ENCODE measurements at regions not wholly inside any gene's neighbourhood (a gene's known extent, or its start where the extent isn't known, plus 50 kb on each side); places are given as distances from the start of the nearest gene placed in this dataset.

DNA sequence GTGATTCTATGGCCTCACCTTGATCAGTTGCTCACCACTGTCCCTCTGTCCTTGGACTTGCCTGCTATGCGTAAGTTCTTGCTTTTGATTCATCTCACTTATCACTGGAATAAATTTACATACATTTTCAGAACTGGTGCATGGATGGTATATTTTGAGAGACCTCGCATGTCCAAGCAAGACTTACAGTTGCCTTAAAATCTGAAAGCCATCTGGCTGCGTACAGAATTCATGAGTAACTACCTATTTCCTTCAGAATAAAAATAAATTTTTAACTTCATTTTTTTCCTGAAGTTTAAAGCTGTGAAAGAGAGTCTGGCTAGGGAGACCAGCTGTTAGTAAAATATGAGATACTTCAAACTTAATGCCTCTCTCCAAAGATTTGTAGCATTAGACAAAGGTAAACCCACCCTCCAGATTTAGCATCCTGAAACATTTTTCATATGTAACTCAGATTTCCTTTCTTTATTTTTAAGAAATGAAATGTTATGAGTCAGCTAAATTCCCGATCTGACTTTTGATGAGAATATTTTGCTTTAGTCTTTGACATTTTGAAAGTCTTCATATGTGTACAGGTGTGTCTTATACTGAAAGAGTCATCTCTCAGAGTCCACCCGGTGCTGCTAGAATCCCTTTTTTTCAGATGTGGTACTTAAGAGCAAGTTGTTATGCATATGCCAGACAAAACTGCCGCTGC, 136.4 kb upstream of the CELF2 start:
- DNase-seq, result no peak

DNA sequence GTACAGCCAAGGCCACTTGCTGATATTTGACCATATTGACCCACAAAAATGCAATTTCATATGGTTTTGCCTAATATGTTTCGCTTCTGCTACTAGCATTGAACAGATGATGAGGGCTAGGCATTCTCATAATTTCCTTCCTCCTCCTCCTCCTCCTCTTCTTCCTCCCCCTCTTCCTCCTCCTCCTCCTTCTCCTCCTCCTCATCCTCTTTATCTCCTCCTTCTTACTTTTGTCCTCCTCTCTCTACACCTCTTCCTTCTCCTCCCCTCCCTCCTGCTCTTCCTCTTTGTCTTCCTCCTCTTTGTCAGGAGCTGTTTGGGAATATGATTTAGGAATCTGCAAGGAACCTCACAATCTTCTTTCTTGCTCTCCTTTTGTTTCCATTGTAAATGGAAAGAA, 133.9 kb upstream of the CELF2 start:
- DNase-seq, result no peak

DNA sequence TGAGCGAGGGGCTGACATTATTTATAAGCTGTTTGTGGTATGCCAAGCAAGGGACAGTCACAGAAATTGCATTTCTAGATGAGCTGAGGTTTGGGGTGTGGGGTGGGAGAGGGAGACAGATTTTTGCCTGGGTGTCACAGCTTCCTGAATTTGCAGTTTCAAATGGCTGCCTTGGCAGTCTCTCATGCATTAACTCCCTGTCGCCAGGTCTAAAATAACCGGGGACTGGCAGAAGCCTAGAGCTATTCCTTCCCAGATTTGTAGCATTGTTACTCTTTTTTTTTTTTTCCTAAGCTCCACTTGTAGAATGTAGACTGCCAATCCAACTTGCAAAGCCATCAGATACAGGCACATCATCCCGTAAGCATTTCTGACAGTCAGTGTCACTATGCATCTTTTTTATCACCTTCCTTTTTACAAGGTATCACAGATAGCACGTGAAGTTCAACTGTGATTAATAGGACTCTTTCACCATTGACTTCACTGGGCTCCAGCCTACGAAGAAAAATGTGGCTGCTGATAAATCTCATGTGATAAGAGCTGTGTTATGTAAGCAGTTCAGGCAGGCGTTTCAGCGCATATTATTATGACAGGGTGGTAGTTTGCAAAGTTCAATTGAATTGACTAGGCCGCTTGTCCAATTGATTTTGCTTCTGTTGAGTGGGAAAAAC, 130.7 kb upstream of the CELF2 start:
- no peak for DNase-seq

DNA sequence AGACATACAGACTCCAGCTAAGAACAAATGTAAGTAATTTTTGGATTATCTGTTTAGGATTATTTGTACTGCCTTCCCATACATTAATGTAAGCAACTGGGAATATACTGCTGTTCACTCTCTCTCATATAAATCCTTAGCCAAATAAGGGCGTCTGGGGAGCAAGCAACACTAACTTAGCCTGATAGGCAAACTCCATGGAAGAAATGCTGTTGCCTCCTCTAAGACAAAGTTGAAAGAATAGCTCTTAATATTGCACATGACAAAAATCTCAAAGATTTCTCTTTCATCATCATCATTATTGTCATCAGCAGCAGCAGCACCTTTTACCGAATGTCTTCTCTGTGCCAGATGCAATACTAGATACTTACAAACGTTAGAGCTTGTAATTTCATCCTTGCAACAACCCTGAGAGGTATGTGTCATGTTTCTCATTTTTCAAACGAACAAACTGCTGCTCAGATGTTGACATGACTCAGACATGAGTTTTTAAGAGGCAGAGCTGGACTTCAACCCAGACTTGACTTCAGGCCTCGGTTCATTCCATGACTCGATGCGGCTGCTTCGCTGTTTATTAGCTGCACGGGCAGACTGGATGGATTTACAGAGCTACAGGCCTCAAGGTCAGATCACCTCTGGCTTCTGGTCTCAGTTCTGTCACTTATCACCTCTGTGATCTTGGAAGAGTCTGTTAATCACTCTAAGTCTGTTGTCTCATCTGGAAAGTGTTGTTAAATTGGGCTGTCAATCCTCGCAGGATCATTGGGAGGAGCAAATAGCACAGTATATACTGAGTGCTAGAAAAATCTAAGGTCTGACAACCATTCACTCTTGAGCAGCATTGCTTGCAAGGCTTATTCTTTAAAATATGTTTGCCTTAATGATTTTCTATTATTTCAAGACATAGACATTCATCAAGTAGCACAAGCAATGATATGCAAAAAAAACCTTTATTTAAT, 126.3 kb upstream of the CELF2 start:
- no peak for DNase-seq

DNA sequence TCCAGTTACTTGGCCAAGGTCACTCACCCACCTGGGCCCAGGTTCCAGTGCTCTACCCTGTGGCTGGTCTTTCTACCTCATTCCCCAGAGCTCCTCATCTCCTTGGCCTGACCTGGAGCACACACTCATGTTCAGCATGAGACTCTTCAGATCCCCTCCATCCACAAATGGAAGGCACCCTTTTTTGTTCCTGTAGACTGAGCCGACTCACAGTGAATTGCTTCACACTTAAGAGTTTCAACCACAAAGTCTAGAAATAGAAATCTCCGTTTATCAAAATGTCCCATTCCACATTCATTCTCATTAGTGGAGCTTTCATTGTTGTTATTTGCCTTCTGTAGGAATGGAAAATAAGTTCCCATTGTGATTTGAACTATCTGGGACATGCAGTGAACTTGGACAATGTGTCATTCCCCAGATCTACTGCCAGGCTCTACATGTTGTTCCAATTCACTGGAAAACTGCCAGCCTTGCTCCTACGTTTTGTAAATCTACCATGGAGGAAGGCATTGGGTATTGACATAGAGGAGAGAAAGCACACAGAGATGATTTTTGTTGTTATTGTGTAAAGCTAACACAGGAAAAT, 125.3 kb upstream of the CELF2 start:
- DNase-seq, result no peak

DNA sequence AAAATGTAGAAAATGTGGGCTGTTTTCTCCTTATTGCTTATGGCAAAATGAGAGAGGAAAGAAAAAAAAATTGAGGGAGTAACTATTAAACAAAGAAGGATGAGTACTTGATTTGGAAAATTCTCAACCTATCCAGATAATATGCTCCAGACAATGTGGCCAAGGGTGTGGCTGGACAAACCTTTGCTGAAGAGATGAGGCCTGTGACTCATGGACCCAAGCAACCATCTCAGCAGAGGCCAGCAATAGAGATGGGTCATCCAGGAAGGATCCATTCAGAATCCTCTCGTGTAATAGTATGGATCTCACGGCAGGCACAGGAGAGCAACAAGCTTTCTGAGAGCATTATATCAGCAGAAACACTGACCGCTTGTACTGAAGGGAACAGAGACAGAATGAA, 120.3 kb upstream of the CELF2 start:
- DNase-seq, result no peak

DNA sequence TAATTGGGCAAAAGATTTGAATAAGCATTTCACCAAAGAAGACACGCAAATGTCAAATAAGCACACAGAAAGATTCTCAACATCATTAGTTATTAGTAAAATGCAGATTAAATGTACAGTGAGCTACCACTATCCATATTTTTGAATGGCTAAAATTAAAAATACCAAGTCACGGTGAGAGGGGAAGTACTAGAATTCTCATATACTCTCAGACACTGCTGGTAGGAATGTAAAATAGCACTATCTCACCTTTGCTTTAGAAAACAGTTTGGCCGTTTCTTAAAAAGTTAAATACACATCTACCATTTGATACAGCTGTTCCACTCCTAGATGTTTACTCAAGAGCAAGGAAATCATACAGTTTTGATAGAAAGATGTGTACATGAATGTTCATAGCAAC, 115.8 kb upstream of the CELF2 start:
- no peak for DNase-seq

DNA sequence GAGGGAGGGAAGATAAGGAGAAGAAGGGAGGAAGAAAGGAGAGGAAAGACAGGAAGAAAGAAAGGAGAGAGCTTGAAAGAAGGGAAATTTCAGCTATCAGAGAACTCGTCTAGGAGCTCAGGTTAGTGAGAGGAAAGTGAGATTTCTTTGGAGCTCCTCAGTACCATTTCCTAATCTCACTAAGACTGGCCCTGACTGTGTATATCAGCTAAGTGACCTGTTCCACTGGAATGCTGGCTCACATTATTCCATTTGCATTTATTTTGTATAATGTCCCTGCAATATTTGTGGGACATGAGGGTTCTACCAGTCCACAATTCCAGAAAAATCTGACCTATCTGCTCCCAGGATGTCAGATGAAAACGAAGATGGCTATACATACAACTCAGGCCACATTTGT, 114.7 kb upstream of the CELF2 start:
- DNase-seq, result no peak

DNA sequence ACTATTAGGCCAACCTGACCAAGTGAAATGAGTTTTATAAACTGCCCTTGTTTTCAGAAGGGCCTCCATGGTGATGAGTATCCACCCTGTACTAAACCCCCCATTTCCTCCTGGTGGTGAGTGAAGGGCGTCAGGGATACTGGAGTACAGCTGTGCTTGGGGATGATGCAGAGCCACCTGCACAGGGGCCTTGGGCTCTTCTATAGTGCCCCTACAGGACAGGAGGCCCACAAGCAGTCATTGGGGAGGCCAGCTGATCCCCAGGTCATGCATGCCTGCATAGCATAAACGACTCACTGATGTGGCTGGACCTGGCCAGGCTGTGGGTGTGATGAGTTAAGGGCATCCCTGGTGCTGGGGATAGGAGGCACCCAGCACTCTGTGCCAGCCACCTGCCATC, 114.1 kb upstream of the CELF2 start:
- no peak for DNase-seq

DNA sequence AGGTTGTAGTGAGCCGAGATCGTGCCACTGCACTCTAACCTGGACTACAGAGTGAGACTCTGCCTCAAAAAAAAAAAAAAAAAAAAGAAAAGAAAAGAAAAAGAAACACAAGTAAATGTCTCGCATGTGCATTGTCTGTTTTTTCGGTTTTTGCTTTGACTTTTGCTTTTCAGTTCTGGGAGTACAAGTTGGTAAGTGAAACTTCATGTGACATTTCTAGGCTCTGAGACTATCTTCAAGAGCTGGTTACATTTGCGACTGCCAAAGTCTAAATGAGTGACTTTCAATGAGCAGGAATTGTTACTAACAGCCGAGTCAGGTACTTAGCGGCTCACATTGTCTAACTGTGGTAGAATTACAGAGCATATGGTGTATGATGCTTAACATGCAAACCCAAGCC, 107.0 kb upstream of the CELF2 start:
- no peak for DNase-seq

DNA sequence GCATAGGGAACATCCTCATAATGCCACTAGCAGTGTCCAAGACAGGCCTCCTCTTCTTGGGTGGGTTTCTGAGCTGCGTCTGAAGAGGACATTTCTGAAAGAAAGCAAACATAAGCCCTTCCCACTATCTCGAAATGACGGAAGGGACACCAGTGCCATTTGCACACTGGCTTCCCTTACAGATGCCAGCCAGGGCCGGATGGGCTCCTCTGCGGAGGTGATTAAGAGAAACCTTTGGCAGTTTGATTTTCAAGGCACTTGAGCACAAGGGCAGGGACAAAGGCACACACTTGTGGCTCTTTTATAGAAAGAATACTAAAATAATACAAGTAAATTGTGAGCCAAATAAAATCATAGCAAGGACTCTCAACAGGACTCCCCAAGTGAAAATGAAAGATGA, 106.6 kb upstream of the CELF2 start:
- no peak for DNase-seq

DNA sequence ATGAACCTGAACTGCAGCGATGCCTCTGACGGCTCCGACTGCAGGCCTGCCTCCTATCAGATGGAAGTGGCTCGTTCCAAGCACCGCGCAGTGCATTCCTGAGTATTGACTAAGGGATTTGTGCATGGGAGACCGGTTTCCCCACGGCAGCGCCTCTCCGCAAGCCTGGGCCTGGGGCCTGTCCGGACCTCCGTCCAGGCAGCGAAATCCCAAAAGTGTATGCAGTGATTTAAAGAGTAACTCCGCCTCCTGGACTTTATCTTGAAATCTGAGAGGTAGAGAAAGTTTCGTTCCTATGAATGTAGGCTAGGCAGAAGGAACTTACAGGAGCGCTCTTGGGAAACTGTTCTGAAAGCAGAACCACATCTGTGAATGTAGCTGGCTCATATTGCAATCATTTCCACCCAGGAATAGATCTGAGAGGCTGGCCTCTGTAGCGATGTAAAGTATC, 106.2 kb upstream of the CELF2 start:
- no peak for DNase-seq

DNA sequence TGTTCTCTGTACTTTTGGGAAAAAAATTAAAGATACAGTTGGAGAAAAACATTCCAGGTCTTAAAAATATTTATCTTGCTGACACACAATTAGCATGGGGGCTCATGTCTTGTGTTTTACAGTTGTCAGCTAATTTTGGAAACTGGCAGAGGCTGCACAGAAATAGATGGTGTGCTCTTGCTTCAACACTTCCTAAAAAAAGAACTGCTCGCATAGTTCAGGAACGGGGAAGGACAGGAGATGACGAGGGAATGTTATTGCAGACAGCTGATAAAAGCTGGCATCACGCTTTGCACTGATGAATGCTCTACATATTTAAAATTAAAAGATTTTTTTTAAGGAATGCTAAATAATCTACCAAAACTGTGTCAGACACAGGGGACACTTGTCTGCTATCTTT, 103.5 kb upstream of the CELF2 start:
- no peak for DNase-seq

DNA sequence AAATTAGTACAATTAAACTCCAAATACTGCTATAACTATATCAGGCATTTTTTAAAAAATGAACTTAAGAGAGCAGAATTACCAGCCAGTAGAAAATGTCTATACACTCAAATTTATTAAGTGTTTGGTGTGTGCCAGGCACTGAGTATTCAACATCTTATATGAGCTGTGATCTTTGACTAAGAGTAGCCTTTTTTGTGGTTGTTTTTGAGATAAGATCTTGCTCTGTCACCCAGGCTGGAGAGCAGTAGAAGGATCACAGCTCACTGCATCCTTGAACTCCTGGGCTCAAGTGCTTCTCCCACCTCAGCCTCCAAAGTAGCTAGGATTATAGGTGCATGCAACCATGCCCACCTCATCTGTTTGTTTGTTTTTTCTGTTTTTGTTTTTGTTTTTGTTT, 102.5 kb upstream of the CELF2 start:
- no peak for DNase-seq

DNA sequence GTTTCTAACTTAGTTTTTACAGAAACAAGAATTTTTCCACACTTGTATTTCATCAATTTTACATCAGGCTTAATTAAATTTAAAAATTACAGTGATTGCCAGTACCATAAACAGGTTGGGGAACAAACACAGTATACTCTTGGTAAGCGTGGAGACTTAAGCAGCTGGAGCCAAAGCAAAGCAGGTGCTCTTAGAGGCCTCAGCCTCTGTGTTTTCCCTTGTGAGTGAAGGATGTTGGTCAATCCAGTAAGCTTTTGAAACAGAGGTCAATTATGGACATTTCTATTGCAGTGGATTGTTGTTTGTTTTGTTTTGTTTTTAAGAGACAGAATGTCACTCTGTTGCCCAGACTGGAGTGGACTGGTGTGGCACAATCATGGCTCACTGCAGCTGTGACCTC, 100.6 kb upstream of the CELF2 start:
- DNase-seq, result no peak

DNA sequence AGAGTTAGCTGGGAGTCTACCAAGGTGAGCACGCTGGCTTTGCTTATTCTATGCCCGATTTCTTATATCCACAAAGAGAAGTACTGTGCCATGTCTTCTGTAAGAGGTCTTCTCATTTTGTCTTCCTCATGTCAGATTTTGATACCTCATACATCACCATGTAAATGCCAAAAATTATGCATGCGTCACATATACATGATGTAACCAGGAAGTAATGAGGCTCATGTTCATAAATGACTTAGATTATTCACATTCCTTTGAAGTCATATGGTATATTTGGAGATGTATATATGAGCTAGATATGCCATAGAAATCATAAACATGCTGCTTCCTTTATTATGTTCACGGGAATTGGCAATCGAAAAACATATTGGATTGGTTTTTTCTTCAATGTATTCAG, 97.7 kb upstream of the CELF2 start:
- no peak for DNase-seq

DNA sequence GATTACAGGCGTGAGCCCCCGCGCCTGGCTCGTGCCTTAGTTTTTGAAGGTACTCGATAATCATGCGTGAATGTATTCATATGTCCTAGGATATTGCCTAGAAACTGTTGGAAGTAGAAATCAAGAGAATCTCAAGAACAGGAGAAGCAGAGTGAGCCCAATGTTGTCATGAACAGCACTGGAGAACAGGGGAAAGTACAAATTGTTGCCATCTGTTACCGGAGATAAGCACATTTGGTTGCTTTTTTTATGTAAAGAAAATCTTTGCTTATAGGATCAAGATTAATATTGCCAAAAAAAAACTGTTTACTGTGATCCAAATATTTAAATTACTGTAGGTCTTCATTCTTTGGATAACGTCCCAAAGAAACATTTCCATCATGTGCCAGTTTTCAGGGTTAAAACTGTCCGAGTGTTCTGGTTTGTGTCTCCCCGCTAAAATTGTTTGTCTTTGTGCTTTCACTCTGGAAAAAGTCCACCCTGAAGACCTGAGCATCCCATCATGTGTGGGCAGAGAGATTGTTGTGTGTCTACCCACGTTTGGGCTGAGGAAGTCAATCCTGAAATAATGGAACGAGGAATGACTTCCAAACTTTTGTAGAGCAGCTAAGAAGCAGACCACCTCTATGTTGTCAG, 95.7 kb upstream of the CELF2 start:
- no peak for DNase-seq

DNA sequence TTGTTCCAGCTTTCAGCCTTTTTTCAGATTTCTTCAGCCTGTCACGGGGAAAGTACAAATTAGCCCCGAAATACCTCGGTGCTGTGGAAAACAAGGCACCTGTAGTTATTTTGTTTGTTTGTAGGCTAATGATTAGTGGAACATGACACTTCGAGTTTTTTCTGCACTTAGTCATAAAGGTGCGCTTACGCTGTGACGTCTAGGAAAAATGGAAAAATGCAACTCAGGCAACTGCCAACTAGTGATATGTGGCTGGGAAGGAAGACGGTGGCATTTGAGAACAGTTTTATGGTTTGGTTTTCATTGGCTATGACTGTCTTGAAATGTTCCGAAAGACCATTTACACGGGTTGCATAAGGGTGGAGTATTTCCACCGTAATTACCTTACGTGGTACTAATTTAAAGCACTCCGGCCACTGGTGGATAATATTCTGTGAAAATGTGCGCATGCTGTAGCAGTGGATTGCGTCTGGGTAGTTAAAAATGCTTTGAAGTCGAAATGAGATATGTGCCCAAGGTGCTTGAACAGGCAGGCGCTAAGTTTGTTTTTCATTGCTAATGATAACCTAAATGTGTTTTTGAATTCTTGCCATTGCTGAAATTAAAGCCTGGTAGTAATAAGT, 94.5 kb upstream of the CELF2 start:
- no peak for DNase-seq

DNA sequence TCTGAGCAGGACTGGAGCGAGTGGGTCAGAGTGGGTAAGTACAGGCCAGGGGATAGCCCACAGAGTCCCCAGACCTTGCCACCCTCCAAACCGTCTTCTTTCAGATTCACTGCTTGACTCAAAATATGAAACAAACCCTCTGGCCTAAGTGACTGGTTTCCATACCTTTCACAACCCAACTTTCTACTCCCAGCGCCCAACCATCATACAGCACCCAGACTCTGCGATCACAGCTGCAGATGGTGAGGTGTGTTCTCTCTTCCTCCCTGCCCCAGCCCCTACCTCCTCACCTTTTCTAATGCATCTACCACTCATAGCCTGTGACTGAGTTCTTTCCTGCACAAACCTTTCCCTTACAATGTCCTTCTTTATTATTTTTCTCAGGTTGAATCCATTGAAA, 92.0 kb upstream of the CELF2 start:
- no peak for DNase-seq

DNA sequence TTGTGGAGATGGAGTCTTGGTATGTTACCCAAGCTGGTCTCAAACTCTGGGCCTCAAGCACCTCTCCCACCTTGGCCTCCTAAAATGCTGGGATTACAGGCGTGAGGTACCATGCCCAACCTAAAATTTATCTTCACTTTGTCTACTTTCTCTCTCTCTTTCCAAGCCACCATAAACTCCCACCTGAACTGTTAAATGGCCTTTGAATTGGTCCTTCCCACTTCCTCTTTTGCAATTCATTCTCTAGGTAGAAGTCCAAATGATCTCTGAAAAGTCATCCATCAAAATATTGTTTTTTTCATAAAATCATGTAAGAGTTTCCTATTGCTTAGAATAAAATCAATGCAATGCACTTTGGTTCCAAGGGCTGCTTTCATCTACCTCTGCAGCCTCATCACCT, 90.1 kb upstream of the CELF2 start:
- DNase-seq, result no peak

DNA sequence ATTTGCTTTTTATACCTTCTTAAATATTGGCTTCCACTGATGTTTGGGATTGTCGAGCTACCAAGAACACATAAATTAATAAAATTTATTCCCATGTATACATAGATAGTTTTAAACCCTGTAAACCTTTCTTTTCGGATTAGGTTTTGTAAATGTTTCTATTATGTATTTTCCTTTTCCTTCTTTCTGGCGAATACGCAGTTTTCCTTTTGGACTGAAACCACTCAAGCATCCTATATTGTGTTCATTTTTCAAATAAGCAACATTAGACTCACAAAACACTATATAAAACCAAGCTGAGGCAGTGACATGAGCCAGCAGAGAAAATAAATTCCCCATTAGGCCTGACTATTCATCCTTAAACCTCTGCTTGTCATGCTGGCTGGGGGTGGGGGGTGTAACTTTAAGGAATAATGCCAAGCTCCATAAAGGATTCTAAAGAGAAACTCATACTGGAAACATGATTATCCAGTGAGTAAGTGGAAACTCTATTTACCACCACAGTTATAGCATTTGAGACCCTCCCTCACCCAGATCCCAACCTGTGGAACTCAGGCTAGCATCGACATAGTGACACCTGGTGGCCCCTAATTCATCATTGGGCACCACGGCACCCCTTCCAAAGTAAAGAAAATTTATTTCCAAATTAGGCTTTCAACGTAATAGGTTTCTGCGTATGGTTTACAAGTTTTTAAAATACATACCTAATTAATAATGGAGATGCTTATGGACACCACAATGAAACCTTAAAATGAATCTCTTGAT, 86.5 kb upstream of the CELF2 start:
- no peak for DNase-seq

DNA sequence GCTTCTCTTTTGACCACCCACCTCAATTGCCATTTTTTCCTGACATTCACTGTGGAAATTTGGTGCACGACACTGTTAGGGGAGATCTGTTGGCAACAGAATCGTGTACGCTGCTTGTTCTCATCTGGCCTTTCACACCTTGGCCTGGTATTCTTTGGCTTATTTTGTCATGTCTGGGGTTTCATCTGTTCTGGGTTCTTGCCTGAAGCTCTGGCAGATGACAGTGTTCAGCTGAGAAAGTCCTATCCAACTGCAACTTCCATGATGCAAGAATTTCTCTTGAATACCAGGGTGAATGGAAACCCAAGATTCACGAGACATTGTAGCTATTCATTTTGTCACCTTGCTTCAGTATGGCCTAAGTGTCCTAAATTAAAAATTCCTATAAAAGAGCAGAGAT, 82.6 kb upstream of the CELF2 start:
- no peak for DNase-seq
